ENCODE measurements at regions not wholly inside any gene's neighbourhood (a gene's known extent, or its start where the extent isn't known, plus 50 kb on each side); places are given as distances from the start of the nearest gene placed in this dataset.

- H3K4me1 Mint-ChIP-seq = no peaks in the 10 kb centered on the region
- no peaks in the 10 kb centered on the region for H3K27me3 ChIP-seq (ENCODE audit: control insufficient read depth, insufficient read depth, low read length)
- no peak for DNase-seq
- H3K4me3 Mint-ChIP-seq = no peak overlapping the region
- H3K4me3 ChIP-seq (ENCODE audit: low read depth, low read length) = no peak overlapping the region
- H3K9me3 Mint-ChIP-seq = peaks cover 0 to 6% (median 2%) of the 10 kb centered on the region in 7 donors
- no peak overlapping the region for H3K27ac ChIP-seq (ENCODE audit: insufficient read depth, low read length, poor library complexity, severe bottlenecking)
- H3K27ac Mint-ChIP-seq = no peak overlapping the region
- H3K27me3 Mint-ChIP-seq = no peaks in the 10 kb centered on the region
- H3K4me1 ChIP-seq (ENCODE audit: control insufficient read depth, insufficient read depth, low read length, poor library complexity, severe bottlenecking) = no peaks in the 10 kb centered on the region
- no peaks in the 10 kb centered on the region for H3K36me3 Mint-ChIP-seq
- H3K36me3 ChIP-seq (ENCODE audit: control insufficient read depth, insufficient read depth, low read length) = no peaks in the 10 kb centered on the region
- no peaks in the 10 kb centered on the region for H3K9me3 ChIP-seq (ENCODE audit: control insufficient read depth in 2 of 2, low read length in 2 of 2)
- no peak for ATAC-seq (ENCODE audit: low read depth in 2 of 2)
Observed at GRCh38 chr10:111686796-111687195, 496.8 kb downstream of the GPAM start.

- no peak overlapping the region for H3K4me3 Mint-ChIP-seq
- H3K27ac Mint-ChIP-seq = no peak overlapping the region
- peaks cover 0 to 3% (median 0%) of the 10 kb centered on the region in 7 donors for H3K9me3 Mint-ChIP-seq
- H3K9me3 ChIP-seq (ENCODE audit: control insufficient read depth in 2 of 2, low read length in 2 of 2) = no peaks in the 10 kb centered on the region
- H3K36me3 ChIP-seq (ENCODE audit: control insufficient read depth, insufficient read depth, low read length) = no peaks in the 10 kb centered on the region
- H3K36me3 Mint-ChIP-seq = no peaks in the 10 kb centered on the region
- H3K4me1 Mint-ChIP-seq = no peaks in the 10 kb centered on the region
- H3K27me3 Mint-ChIP-seq = no peaks in the 10 kb centered on the region
- DNase-seq = no peak
- H3K4me3 ChIP-seq (ENCODE audit: low read depth, low read length) = no peak overlapping the region
- ATAC-seq (ENCODE audit: low read depth in 2 of 2) = no peak
- no peaks in the 10 kb centered on the region for H3K27me3 ChIP-seq (ENCODE audit: control insufficient read depth, insufficient read depth, low read length)
- no peak overlapping the region for H3K27ac ChIP-seq (ENCODE audit: insufficient read depth, low read length, poor library complexity, severe bottlenecking)
- no peaks in the 10 kb centered on the region for H3K4me1 ChIP-seq (ENCODE audit: control insufficient read depth, insufficient read depth, low read length, poor library complexity, severe bottlenecking)
Observed at GRCh38 chr10:111698711-111699110, 484.9 kb downstream of the GPAM start.

- DNase-seq (no peak), ATAC-seq (ENCODE audit: low read depth in 2 of 2) (no peak)
- H3K27ac ChIP-seq (ENCODE audit: insufficient read depth, low read length, poor library complexity, severe bottlenecking) = no peak overlapping the region
- no peaks in the 10 kb centered on the region for H3K36me3 ChIP-seq (ENCODE audit: control insufficient read depth, insufficient read depth, low read length)
- H3K4me3 ChIP-seq (ENCODE audit: low read depth, low read length) = no peak overlapping the region
- no peaks in the 10 kb centered on the region for H3K4me1 ChIP-seq (ENCODE audit: control insufficient read depth, insufficient read depth, low read length, poor library complexity, severe bottlenecking)
- H3K9me3 ChIP-seq (ENCODE audit: control insufficient read depth in 2 of 2, low read length in 2 of 2) = no peaks in the 10 kb centered on the region
- Mint-ChIP-seq H3K27me3 (no peaks in the 10 kb centered on the region), H3K4me3 (no peak overlapping the region), H3K9me3 (peaks cover 0 to 3% (median 0%) of the 10 kb centered on the region in 7 donors), H3K36me3 (no peaks in the 10 kb centered on the region), H3K27ac (no peak overlapping the region), H3K4me1 (no peaks in the 10 kb centered on the region)
- H3K27me3 ChIP-seq (ENCODE audit: control insufficient read depth, insufficient read depth, low read length) = no peaks in the 10 kb centered on the region
Observed at GRCh38 chr10:111703986-111704385, 479.6 kb downstream of the GPAM start.

GRCh38 chr10:111705021-111705420 lies 478.5 kb downstream of the GPAM start:
- H3K9me3 Mint-ChIP-seq = peaks cover 0 to 3% (median 0%) of the 10 kb centered on the region in 7 donors
- ATAC-seq (ENCODE audit: low read depth in 2 of 2) (no peak), DNase-seq (no peak)
- H3K4me3 ChIP-seq (ENCODE audit: low read depth, low read length) = no peak overlapping the region
- H3K27ac Mint-ChIP-seq = no peak overlapping the region
- no peaks in the 10 kb centered on the region for H3K4me1 Mint-ChIP-seq
- no peaks in the 10 kb centered on the region for H3K36me3 Mint-ChIP-seq
- no peak overlapping the region for H3K27ac ChIP-seq (ENCODE audit: insufficient read depth, low read length, poor library complexity, severe bottlenecking)
- no peaks in the 10 kb centered on the region for H3K27me3 Mint-ChIP-seq
- H3K9me3 ChIP-seq (ENCODE audit: control insufficient read depth in 2 of 2, low read length in 2 of 2) = no peaks in the 10 kb centered on the region
- no peaks in the 10 kb centered on the region for H3K4me1 ChIP-seq (ENCODE audit: control insufficient read depth, insufficient read depth, low read length, poor library complexity, severe bottlenecking)
- no peak overlapping the region for H3K4me3 Mint-ChIP-seq
- H3K27me3 ChIP-seq (ENCODE audit: control insufficient read depth, insufficient read depth, low read length) = no peaks in the 10 kb centered on the region
- no peaks in the 10 kb centered on the region for H3K36me3 ChIP-seq (ENCODE audit: control insufficient read depth, insufficient read depth, low read length)

- H3K36me3 Mint-ChIP-seq = no peaks in the 10 kb centered on the region
- peaks cover 0 to 3% (median 0%) of the 10 kb centered on the region in 7 donors for H3K9me3 Mint-ChIP-seq
- no peak for ATAC-seq (ENCODE audit: low read depth in 2 of 2)
Observed at GRCh38 chr10:111706331-111706730, 477.2 kb downstream of the GPAM start.

GRCh38 chr10:111707076-111707475 lies 476.5 kb downstream of the GPAM start:
- Histone ChIP-seq H3K4me1 (ENCODE audit: control insufficient read depth, insufficient read depth, low read length, poor library complexity, severe bottlenecking) (no peaks in the 10 kb centered on the region), H3K9me3 (ENCODE audit: control insufficient read depth in 2 of 2, low read length in 2 of 2) (no peaks in the 10 kb centered on the region), H3K27ac (ENCODE audit: insufficient read depth, low read length, poor library complexity, severe bottlenecking) (no peak overlapping the region), H3K36me3 (ENCODE audit: control insufficient read depth, insufficient read depth, low read length) (no peaks in the 10 kb centered on the region), H3K4me3 (ENCODE audit: low read depth, low read length) (no peak overlapping the region), H3K27me3 (ENCODE audit: control insufficient read depth, insufficient read depth, low read length) (no peaks in the 10 kb centered on the region)
- Mint-ChIP-seq H3K9me3 (peaks cover 0 to 6% (median 0%) of the 10 kb centered on the region in 7 donors), H3K36me3 (no peaks in the 10 kb centered on the region), H3K4me3 (no peak overlapping the region), H3K4me1 (no peaks in the 10 kb centered on the region), H3K27me3 (no peaks in the 10 kb centered on the region), H3K27ac (no peak overlapping the region)
- DNase-seq = no peak
- ATAC-seq (ENCODE audit: low read depth in 2 of 2) = no peak

More at GRCh38 chr10:111706331-111706730, 477.2 kb downstream of the GPAM start:
- H3K4me3 Mint-ChIP-seq = no peak overlapping the region
- H3K9me3 ChIP-seq (ENCODE audit: control insufficient read depth in 2 of 2, low read length in 2 of 2) = no peaks in the 10 kb centered on the region
- H3K4me1 ChIP-seq (ENCODE audit: control insufficient read depth, insufficient read depth, low read length, poor library complexity, severe bottlenecking) = no peaks in the 10 kb centered on the region
- DNase-seq = no peak
- no peak overlapping the region for H3K27ac ChIP-seq (ENCODE audit: insufficient read depth, low read length, poor library complexity, severe bottlenecking)
- no peak overlapping the region for H3K27ac Mint-ChIP-seq
- no peaks in the 10 kb centered on the region for H3K36me3 ChIP-seq (ENCODE audit: control insufficient read depth, insufficient read depth, low read length)
- no peak overlapping the region for H3K4me3 ChIP-seq (ENCODE audit: low read depth, low read length)
- no peaks in the 10 kb centered on the region for H3K27me3 ChIP-seq (ENCODE audit: control insufficient read depth, insufficient read depth, low read length)
- H3K27me3 Mint-ChIP-seq = no peaks in the 10 kb centered on the region
- H3K4me1 Mint-ChIP-seq = no peaks in the 10 kb centered on the region

- H3K36me3 Mint-ChIP-seq = no peaks in the 10 kb centered on the region
- H3K9me3 ChIP-seq (ENCODE audit: control insufficient read depth in 2 of 2, low read length in 2 of 2) = peaks cover 0 to 19% of the 10 kb centered on the region in 2 experiments
- H3K4me3 Mint-ChIP-seq = no peak overlapping the region
- no peak overlapping the region for H3K4me3 ChIP-seq (ENCODE audit: low read depth, low read length)
- H3K36me3 ChIP-seq (ENCODE audit: control insufficient read depth, insufficient read depth, low read length) = no peaks in the 10 kb centered on the region
- no peaks in the 10 kb centered on the region for H3K27me3 ChIP-seq (ENCODE audit: control insufficient read depth, insufficient read depth, low read length)
- H3K27me3 Mint-ChIP-seq = no peaks in the 10 kb centered on the region
- peaks cover 0 to 5% (median 3%) of the 10 kb centered on the region in 7 donors for H3K9me3 Mint-ChIP-seq
- no peaks in the 10 kb centered on the region for H3K4me1 Mint-ChIP-seq
- H3K27ac ChIP-seq (ENCODE audit: insufficient read depth, low read length, poor library complexity, severe bottlenecking) = no peak overlapping the region
- ATAC-seq (ENCODE audit: low read depth in 2 of 2) = no peak
- no peaks in the 10 kb centered on the region for H3K4me1 ChIP-seq (ENCODE audit: control insufficient read depth, insufficient read depth, low read length, poor library complexity, severe bottlenecking)
- no peak for DNase-seq
- H3K27ac Mint-ChIP-seq = no peak overlapping the region
Observed at GRCh38 chr10:111709603-111710002, 474.0 kb downstream of the GPAM start.

- Mint-ChIP-seq H3K36me3 (no peaks in the 10 kb centered on the region), H3K27me3 (no peaks in the 10 kb centered on the region), H3K4me1 (no peaks in the 10 kb centered on the region), H3K27ac (no peak overlapping the region), H3K9me3 (peaks cover 0 to 24% (median 8%) of the 10 kb centered on the region in 7 donors), H3K4me3 (no peak overlapping the region)
- no peaks in the 10 kb centered on the region for H3K4me1 ChIP-seq (ENCODE audit: control insufficient read depth, insufficient read depth, low read length, poor library complexity, severe bottlenecking)
- peaks cover 4 to 33% of the 10 kb centered on the region in 2 experiments for H3K9me3 ChIP-seq (ENCODE audit: control insufficient read depth in 2 of 2, low read length in 2 of 2)
- ATAC-seq (ENCODE audit: low read depth in 2 of 2) (no peak), DNase-seq (no peak)
- H3K4me3 ChIP-seq (ENCODE audit: low read depth, low read length) = no peak overlapping the region
- no peaks in the 10 kb centered on the region for H3K36me3 ChIP-seq (ENCODE audit: control insufficient read depth, insufficient read depth, low read length)
- no peaks in the 10 kb centered on the region for H3K27me3 ChIP-seq (ENCODE audit: control insufficient read depth, insufficient read depth, low read length)
- no peak overlapping the region for H3K27ac ChIP-seq (ENCODE audit: insufficient read depth, low read length, poor library complexity, severe bottlenecking)
Observed at GRCh38 chr10:111716032-111716431, 467.5 kb downstream of the GPAM start.
